GM23338 (cell line): ENCODE measurements at regions not wholly inside any gene's neighbourhood (a gene's known extent, or its start where the extent isn't known, plus 50 kb on each side); places are given as distances from the start of the nearest gene placed in this dataset.

ENCODE experiments used
- CREB1 ChIP-seq: fragments of 250-450 bp; sonication (Bioruptor Pico); IDR thresholded peaks from 2 replicates; pipeline ENCODE4 v1.5.0; 2020; ENCODE audit warnings: low read depth, mild to moderate bottlenecking, moderate library complexity
- EZH2 ChIP-seq: fragments of 200-600 bp; sonication (generic); IDR thresholded peaks from one replicate; pipeline ENCODE4 v1.8.0; 2017; ENCODE audit warnings: antibody characterized with exemption, mild to moderate bottlenecking, low read depth; ENCODE audit not compliant: unreplicated experiment
- EZH2phosphoT487 ChIP-seq: fragments of 200-600 bp; sonication (generic); IDR thresholded peaks from one replicate; pipeline ENCODE4 v1.8.1; 2018; ENCODE audit warnings: antibody characterized with exemption; ENCODE audit not compliant: unreplicated experiment
- JUNB ChIP-seq: IDR thresholded peaks from one replicate; pipeline ENCODE4 v1.6.1; 2016; ENCODE audit warnings: antibody characterized with exemption; ENCODE audit not compliant: unreplicated experiment
- POLR2AphosphoS5 ChIP-seq: IDR thresholded peaks from 2 replicates; pipeline ENCODE4 v1.6.1; 2016; ENCODE audit warnings: antibody characterized with exemption, low read depth
- STAT1 ChIP-seq: IDR thresholded peaks from one replicate; pipeline ENCODE4 v1.6.1; 2016; ENCODE audit warnings: antibody characterized with exemption; ENCODE audit not compliant: unreplicated experiment
- ZNF114 ChIP-seq: fragments of 250-450 bp; sonication (Bioruptor Pico); IDR thresholded peaks from 2 replicates; pipeline ENCODE4 v1.5.0; 2020; ENCODE audit warnings: mild to moderate bottlenecking, moderate library complexity
- ZNF331 ChIP-seq: fragments of 250-450 bp; sonication (Bioruptor Pico); IDR thresholded peaks from 2 replicates; pipeline ENCODE4 v1.5.0; 2020; ENCODE audit warnings: low read depth, mild to moderate bottlenecking, moderate library complexity
- TF ChIP-seq, protein P1 (sequence below), 2 experiments: fragments of 200-600 bp in 1 of 2; sonication (generic) in 1 of 2; conservative IDR thresholded peaks; 2 replicates each; pipeline versions ENCODE4 v1.5.1 to v1.6.1; 2016 to 2017; ENCODE audit warnings: antibody characterized with exemption in 2 of 2, low read depth in 2 of 2, mild to moderate bottlenecking in 2 of 2, moderate library complexity in 1 of 2
- TF ChIP-seq, protein P2 (sequence below): IDR thresholded peaks from one replicate; pipeline ENCODE4 v1.6.1; 2018; ENCODE audit warnings: antibody characterized with exemption; ENCODE audit not compliant: unreplicated experiment

DNA sequence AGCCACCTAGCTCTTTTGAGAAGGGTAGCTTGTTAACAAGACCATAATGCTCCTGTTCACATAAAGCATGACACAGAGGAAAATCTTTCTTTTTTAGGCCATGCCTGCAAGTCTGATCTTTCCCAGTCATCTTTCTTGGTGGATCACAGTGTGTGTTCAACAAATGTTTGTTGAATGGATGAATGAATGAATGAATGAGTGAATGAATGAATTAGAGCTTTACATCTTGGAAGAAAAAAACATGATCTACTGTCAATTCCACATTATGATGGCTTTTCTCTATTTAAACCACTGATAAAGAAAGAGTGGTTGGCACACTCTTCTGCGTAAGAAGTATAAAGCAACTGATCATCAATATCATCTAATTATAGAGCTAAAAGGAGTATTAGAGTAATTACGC, 148.7 kb downstream of the CCDC71L start:
- TF ChIP-seq POLR2AphosphoS5 (no peak), EZH2 (no peak), ZNF114 (CRISPR knock-in tag) (no peak), EZH2phosphoT487 (no peak), ZNF331 (CRISPR knock-in tag) (no peak), STAT1 (no peak), CREB1 (CRISPR knock-in tag) (no peak), JUNB (no peak)
- TF ChIP-seq, protein P1, sequence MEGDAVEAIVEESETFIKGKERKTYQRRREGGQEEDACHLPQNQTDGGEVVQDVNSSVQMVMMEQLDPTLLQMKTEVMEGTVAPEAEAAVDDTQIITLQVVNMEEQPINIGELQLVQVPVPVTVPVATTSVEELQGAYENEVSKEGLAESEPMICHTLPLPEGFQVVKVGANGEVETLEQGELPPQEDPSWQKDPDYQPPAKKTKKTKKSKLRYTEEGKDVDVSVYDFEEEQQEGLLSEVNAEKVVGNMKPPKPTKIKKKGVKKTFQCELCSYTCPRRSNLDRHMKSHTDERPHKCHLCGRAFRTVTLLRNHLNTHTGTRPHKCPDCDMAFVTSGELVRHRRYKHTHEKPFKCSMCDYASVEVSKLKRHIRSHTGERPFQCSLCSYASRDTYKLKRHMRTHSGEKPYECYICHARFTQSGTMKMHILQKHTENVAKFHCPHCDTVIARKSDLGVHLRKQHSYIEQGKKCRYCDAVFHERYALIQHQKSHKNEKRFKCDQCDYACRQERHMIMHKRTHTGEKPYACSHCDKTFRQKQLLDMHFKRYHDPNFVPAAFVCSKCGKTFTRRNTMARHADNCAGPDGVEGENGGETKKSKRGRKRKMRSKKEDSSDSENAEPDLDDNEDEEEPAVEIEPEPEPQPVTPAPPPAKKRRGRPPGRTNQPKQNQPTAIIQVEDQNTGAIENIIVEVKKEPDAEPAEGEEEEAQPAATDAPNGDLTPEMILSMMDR (conservative IDR thresholded peaks at IDR 0.05; ENCODE audit: low read depth in 2 of 2): no peak
- TF ChIP-seq, protein P2, sequence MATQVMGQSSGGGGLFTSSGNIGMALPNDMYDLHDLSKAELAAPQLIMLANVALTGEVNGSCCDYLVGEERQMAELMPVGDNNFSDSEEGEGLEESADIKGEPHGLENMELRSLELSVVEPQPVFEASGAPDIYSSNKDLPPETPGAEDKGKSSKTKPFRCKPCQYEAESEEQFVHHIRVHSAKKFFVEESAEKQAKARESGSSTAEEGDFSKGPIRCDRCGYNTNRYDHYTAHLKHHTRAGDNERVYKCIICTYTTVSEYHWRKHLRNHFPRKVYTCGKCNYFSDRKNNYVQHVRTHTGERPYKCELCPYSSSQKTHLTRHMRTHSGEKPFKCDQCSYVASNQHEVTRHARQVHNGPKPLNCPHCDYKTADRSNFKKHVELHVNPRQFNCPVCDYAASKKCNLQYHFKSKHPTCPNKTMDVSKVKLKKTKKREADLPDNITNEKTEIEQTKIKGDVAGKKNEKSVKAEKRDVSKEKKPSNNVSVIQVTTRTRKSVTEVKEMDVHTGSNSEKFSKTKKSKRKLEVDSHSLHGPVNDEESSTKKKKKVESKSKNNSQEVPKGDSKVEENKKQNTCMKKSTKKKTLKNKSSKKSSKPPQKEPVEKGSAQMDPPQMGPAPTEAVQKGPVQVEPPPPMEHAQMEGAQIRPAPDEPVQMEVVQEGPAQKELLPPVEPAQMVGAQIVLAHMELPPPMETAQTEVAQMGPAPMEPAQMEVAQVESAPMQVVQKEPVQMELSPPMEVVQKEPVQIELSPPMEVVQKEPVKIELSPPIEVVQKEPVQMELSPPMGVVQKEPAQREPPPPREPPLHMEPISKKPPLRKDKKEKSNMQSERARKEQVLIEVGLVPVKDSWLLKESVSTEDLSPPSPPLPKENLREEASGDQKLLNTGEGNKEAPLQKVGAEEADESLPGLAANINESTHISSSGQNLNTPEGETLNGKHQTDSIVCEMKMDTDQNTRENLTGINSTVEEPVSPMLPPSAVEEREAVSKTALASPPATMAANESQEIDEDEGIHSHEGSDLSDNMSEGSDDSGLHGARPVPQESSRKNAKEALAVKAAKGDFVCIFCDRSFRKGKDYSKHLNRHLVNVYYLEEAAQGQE: no peak
